GM23338 (cell line): ENCODE measurements at regions not wholly inside any gene's neighbourhood (a gene's known extent, or its start where the extent isn't known, plus 50 kb on each side); places are given as distances from the start of the nearest gene placed in this dataset.

Experiments used
- ATAC-seq: fragments of 200-7000 bp; cut with Tn5 transposase; 3 replicates; pipeline ENCODE4 v1.9.1; 2020
- DNase-seq: peaks from one replicate; pipeline ENCODE4 v3.0.0-alpha.2; 2015; ENCODE audit warnings: low spot score
- H2AFZ ChIP-seq: fragments of 200-600 bp; sonication (generic); 2 replicates; pipeline ENCODE4 v1.8.0; 2016; ENCODE audit warnings: antibody characterized with exemption, mild to moderate bottlenecking, moderate library complexity
- H3F3A ChIP-seq: fragments of 200-600 bp; sonication (generic); replicated peaks from 2 replicates; pipeline ENCODE4 v1.8.0; 2017; ENCODE audit warnings: antibody characterized with exemption, mixed run types, low read depth
- H3K27ac ChIP-seq: fragments of 200-600 bp; sonication (generic); 2 replicates; pipeline ENCODE4 v1.6.1; 2016; ENCODE audit warnings: low read depth
- H3K27me3 ChIP-seq: fragments of 200-600 bp; sonication (generic); 2 replicates; pipeline ENCODE4 v1.8.0; 2016; ENCODE audit warnings: mild to moderate bottlenecking, mixed run types, moderate library complexity; ENCODE audit not compliant: insufficient read depth
- H3K36me3 ChIP-seq: fragments of 200-600 bp; sonication (generic); 2 replicates; pipeline ENCODE4 v1.8.0; 2016; ENCODE audit warnings: mild to moderate bottlenecking; ENCODE audit not compliant: insufficient read depth
- H3K4me1 ChIP-seq: fragments of 200-600 bp; sonication (generic); 2 replicates; pipeline ENCODE4 v1.8.0; 2016; ENCODE audit warnings: mild to moderate bottlenecking, moderate library complexity; ENCODE audit not compliant: insufficient read depth
- H3K4me2 ChIP-seq: fragments of 200-600 bp; sonication (generic); 2 replicates; pipeline ENCODE4 v1.7.1; 2017; ENCODE audit warnings: mixed run types
- H3K4me3 ChIP-seq: fragments of 200-600 bp; sonication (generic); 2 replicates; pipeline ENCODE4 v1.6.1; 2016; ENCODE audit warnings: mixed run types
- H3K79me2 ChIP-seq: fragments of 200-600 bp; sonication (generic); replicated peaks from 2 replicates; pipeline ENCODE4 v1.8.0; 2017; ENCODE audit warnings: mild to moderate bottlenecking; ENCODE audit not compliant: insufficient read depth
- H3K9me2 ChIP-seq: fragments of 200-600 bp; sonication (generic); 2 replicates; pipeline ENCODE4 v1.8.0; 2017; ENCODE audit not compliant: insufficient read depth
- H4K20me1 ChIP-seq: fragments of 200-600 bp; sonication (generic); replicated peaks from 2 replicates; pipeline ENCODE4 v1.8.0; 2017; ENCODE audit warnings: mild to moderate bottlenecking; ENCODE audit not compliant: insufficient read depth
- H3K27ac Mint-ChIP-seq: 2 replicates; pipeline ENCODE4 v1.8.0; 2020; ENCODE audit warnings: inconsistent platforms, mild to moderate bottlenecking, moderate library complexity, mixed read lengths
- H3K27me3 Mint-ChIP-seq: 3 replicates; pipeline ENCODE4 v1.8.0; 2022; ENCODE audit warnings: low read depth, mild to moderate bottlenecking, moderate library complexity, mixed read lengths, inconsistent platforms; ENCODE audit not compliant: insufficient read depth, poor library complexity
- H3K36me3 Mint-ChIP-seq: 3 replicates; pipeline ENCODE4 v1.8.0; 2021; ENCODE audit warnings: low read depth, mild to moderate bottlenecking, inconsistent platforms, moderate library complexity, mixed read lengths
- H3K4me1 Mint-ChIP-seq: 3 replicates; pipeline ENCODE4 v1.8.0; 2020; ENCODE audit warnings: mild to moderate bottlenecking, inconsistent platforms, mixed read lengths
- H3K4me3 Mint-ChIP-seq: 3 replicates; pipeline ENCODE4 v1.8.0; 2021; ENCODE audit warnings: moderate library complexity, mild to moderate bottlenecking, inconsistent platforms, mixed read lengths
- H3K9me3 Mint-ChIP-seq: 3 replicates; pipeline ENCODE4 v1.8.0; 2020; ENCODE audit warnings: moderate library complexity, mild to moderate bottlenecking, inconsistent platforms, mixed read lengths
- CREB1 ChIP-seq: fragments of 250-450 bp; sonication (Bioruptor Pico); IDR thresholded peaks from 2 replicates; pipeline ENCODE4 v1.5.0; 2020; ENCODE audit warnings: low read depth, mild to moderate bottlenecking, moderate library complexity
- EZH2phosphoT487 ChIP-seq: fragments of 200-600 bp; sonication (generic); IDR thresholded peaks from one replicate; pipeline ENCODE4 v1.8.1; 2018; ENCODE audit warnings: antibody characterized with exemption; ENCODE audit not compliant: unreplicated experiment
- JUNB ChIP-seq: IDR thresholded peaks from one replicate; pipeline ENCODE4 v1.6.1; 2016; ENCODE audit warnings: antibody characterized with exemption; ENCODE audit not compliant: unreplicated experiment
- NANOG ChIP-seq: IDR thresholded peaks from 2 replicates; pipeline ENCODE4 v1.6.1; 2016; ENCODE audit warnings: antibody characterized with exemption, borderline replicate concordance
- POLR2AphosphoS5 ChIP-seq: IDR thresholded peaks from 2 replicates; pipeline ENCODE4 v1.6.1; 2016; ENCODE audit warnings: antibody characterized with exemption, low read depth
- STAT1 ChIP-seq: IDR thresholded peaks from one replicate; pipeline ENCODE4 v1.6.1; 2016; ENCODE audit warnings: antibody characterized with exemption; ENCODE audit not compliant: unreplicated experiment
- ZNF331 ChIP-seq: fragments of 250-450 bp; sonication (Bioruptor Pico); IDR thresholded peaks from 2 replicates; pipeline ENCODE4 v1.5.0; 2020; ENCODE audit warnings: low read depth, mild to moderate bottlenecking, moderate library complexity
- TF ChIP-seq, protein P1 (sequence below): fragments of 250-450 bp; sonication (Bioruptor Pico); IDR thresholded peaks from 2 replicates; pipeline ENCODE4 v1.5.0; 2020; ENCODE audit warnings: mild to moderate bottlenecking, moderate library complexity
- TF ChIP-seq, protein P2 (sequence below): IDR thresholded peaks from 2 replicates; pipeline ENCODE4 v1.6.1; 2016; ENCODE audit warnings: antibody characterized with exemption

DNA sequence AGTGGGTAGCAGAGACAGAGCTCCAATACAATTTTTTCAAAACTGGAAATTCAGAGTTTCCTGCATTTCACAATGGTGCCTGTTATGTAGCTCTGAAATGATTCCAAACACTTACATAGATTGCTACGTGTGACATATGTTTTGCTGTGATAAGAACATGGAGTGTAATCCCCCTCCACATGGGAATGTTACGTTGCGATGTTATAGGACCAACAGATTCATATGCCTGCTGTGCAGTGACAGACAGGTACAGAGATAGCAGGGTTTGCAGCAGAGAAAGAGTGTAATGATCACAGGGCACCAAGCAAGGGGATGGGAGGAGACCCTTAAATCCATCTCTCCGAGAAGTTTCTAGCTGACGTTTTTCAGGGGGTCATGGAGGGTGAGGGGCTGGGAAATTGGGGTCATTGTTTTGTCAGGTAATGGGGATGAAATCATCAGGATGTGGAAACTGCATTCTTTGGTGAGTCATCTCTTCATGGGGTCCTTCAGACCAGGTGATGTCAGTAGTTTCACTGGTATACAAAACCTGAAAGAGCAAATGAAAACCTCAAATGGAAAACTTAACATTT is 76.6 kb upstream of the OSBPL8 start (continued):
- TF ChIP-seq, protein P1, sequence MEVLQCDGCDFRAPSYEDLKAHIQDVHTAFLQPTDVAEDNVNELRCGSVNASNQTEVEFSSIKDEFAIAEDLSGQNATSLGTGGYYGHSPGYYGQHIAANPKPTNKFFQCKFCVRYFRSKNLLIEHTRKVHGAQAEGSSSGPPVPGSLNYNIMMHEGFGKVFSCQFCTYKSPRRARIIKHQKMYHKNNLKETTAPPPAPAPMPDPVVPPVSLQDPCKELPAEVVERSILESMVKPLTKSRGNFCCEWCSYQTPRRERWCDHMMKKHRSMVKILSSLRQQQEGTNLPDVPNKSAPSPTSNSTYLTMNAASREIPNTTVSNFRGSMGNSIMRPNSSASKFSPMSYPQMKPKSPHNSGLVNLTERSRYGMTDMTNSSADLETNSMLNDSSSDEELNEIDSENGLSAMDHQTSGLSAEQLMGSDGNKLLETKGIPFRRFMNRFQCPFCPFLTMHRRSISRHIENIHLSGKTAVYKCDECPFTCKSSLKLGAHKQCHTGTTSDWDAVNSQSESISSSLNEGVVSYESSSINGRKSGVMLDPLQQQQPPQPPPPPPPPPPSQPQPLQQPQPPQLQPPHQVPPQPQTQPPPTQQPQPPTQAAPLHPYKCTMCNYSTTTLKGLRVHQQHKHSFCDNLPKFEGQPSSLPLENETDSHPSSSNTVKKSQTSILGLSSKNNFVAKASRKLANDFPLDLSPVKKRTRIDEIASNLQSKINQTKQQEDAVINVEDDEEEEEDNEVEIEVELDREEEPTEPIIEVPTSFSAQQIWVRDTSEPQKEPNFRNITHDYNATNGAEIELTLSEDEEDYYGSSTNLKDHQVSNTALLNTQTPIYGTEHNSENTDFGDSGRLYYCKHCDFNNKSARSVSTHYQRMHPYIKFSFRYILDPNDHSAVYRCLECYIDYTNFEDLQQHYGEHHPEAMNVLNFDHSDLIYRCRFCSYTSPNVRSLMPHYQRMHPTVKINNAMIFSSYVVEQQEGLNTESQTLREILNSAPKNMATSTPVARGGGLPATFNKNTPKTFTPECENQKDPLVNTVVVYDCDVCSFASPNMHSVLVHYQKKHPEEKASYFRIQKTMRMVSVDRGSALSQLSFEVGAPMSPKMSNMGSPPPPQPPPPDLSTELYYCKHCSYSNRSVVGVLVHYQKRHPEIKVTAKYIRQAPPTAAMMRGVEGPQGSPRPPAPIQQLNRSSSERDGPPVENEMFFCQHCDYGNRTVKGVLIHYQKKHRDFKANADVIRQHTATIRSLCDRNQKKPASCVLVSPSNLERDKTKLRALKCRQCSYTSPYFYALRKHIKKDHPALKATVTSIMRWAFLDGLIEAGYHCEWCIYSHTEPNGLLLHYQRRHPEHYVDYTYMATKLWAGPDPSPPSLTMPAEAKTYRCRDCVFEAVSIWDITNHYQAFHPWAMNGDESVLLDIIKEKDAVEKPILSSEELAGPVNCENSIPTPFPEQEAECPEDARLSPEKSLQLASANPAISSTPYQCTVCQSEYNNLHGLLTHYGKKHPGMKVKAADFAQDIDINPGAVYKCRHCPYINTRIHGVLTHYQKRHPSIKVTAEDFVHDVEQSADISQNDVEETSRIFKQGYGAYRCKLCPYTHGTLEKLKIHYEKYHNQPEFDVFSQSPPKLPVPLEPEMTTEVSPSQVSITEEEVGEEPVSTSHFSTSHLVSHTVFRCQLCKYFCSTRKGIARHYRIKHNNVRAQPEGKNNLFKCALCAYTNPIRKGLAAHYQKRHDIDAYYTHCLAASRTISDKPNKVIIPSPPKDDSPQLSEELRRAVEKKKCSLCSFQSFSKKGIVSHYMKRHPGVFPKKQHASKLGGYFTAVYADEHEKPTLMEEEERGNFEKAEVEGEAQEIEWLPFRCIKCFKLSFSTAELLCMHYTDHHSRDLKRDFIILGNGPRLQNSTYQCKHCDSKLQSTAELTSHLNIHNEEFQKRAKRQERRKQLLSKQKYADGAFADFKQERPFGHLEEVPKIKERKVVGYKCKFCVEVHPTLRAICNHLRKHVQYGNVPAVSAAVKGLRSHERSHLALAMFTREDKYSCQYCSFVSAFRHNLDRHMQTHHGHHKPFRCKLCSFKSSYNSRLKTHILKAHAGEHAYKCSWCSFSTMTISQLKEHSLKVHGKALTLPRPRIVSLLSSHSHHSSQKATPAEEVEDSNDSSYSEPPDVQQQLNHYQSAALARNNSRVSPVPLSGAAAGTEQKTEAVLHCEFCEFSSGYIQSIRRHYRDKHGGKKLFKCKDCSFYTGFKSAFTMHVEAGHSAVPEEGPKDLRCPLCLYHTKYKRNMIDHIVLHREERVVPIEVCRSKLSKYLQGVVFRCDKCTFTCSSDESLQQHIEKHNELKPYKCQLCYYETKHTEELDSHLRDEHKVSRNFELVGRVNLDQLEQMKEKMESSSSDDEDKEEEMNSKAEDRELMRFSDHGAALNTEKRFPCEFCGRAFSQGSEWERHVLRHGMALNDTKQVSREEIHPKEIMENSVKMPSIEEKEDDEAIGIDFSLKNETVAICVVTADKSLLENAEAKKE (CRISPR knock-in tag) = no peak
- no peak for TF ChIP-seq POLR2AphosphoS5
- TF ChIP-seq JUNB = no peak
- TF ChIP-seq NANOG = no peak
- no peak for TF ChIP-seq EZH2phosphoT487
- TF ChIP-seq, protein P2, sequence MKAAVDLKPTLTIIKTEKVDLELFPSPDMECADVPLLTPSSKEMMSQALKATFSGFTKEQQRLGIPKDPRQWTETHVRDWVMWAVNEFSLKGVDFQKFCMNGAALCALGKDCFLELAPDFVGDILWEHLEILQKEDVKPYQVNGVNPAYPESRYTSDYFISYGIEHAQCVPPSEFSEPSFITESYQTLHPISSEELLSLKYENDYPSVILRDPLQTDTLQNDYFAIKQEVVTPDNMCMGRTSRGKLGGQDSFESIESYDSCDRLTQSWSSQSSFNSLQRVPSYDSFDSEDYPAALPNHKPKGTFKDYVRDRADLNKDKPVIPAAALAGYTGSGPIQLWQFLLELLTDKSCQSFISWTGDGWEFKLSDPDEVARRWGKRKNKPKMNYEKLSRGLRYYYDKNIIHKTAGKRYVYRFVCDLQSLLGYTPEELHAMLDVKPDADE = no peak
- no peak for TF ChIP-seq ZNF331 (CRISPR knock-in tag)
- TF ChIP-seq STAT1 = no peak

DNA sequence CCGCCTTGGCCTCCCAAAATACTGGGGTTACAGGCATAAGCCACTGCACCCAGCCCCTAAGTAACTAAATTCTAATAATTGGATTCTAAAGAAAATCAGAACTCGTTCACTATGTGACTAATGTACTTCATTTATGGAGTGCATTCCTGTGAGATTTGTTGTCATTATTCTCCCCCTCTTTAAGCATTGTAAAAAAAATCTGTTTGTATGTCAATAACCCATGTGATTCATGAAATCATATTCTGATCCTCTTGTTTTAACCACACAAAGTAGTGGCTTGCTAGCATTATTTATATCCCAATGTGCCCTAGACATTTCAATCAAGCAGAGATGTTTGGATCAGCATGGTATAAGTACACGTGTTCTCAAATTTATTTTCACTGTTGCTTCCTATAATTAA is 78.2 kb upstream of the OSBPL8 start:
- DNase-seq = no peak

More for the DNA sequence above, 78.2 kb upstream of the OSBPL8 start:
- Mint-ChIP-seq H3K9me3 (no peaks in the 10 kb centered on the region), H3K4me3 (no peak overlapping the region), H3K27ac (no peak overlapping the region), H3K27me3 (peaks cover 14% of the 10 kb centered on the region), H3K36me3 (no peaks in the 10 kb centered on the region), H3K4me1 (peaks cover 22% of the 10 kb centered on the region)
- Histone ChIP-seq H3K9me2 (no peaks in the 10 kb centered on the region), H4K20me1 (no peaks in the 10 kb centered on the region), H3K27ac (no peak overlapping the region), H3K36me3 (no peaks in the 10 kb centered on the region; the same call in 1 of the 2 replicates), H3K4me2 (no peak overlapping the region), H3K27me3 (no peaks in the 10 kb centered on the region), H3F3A (no peaks in the 10 kb centered on the region), H2AFZ (no peak overlapping the region), H3K4me3 (no peak overlapping the region), H3K79me2 (no peaks in the 10 kb centered on the region), H3K4me1 (peaks cover 24% of the 10 kb centered on the region)
- ATAC-seq = no peak
- no peak for TF ChIP-seq CREB1 (CRISPR knock-in tag)
